Endothelial cell (in vitro differentiated cells): ENCODE measurements at regions not wholly inside any gene's neighbourhood (a gene's known extent, or its start where the extent isn't known, plus 50 kb on each side); places are given as distances from the start of the nearest gene placed in this dataset.

Experiments
- DNase-seq: peaks from one replicate; pipeline ENCODE4 v3.0.0; 2021; ENCODE audit warnings: low spot score
- H3K27ac Mint-ChIP-seq: one replicate; pipeline ENCODE4 v1.8.0; 2021; ENCODE audit warnings: mixed read lengths, inconsistent platforms; ENCODE audit not compliant: unreplicated experiment
- H3K27me3 Mint-ChIP-seq: one replicate; pipeline ENCODE4 v1.8.0; 2021; ENCODE audit warnings: mild to moderate bottlenecking, moderate library complexity, mixed read lengths, inconsistent platforms; ENCODE audit not compliant: unreplicated experiment
- H3K36me3 Mint-ChIP-seq: one replicate; pipeline ENCODE4 v1.8.0; 2021; ENCODE audit warnings: mild to moderate bottlenecking, low read depth, mixed read lengths, inconsistent platforms; ENCODE audit not compliant: unreplicated experiment
- H3K4me1 Mint-ChIP-seq: one replicate; pipeline ENCODE4 v1.8.0; 2021; ENCODE audit warnings: mild to moderate bottlenecking, mixed read lengths, inconsistent platforms; ENCODE audit not compliant: unreplicated experiment
- H3K4me3 Mint-ChIP-seq: one replicate; pipeline ENCODE4 v1.8.0; 2021; ENCODE audit warnings: mild to moderate bottlenecking, mixed read lengths, inconsistent platforms; ENCODE audit not compliant: unreplicated experiment
- H3K9me3 Mint-ChIP-seq: one replicate; pipeline ENCODE4 v1.8.0; 2021; ENCODE audit warnings: mixed read lengths, inconsistent platforms; ENCODE audit not compliant: unreplicated experiment
- TF ChIP-seq, protein P1 (sequence below): fragments of 200-600 bp; sonication (generic); IDR thresholded peaks from one replicate; pipeline ENCODE4 v1.5.0; 2021; ENCODE audit warnings: antibody characterized with exemption; ENCODE audit not compliant: unreplicated experiment

GRCh38 chr1:239558559-239558958, 172.2 kb downstream of the CHRM3 start:
- Mint-ChIP-seq H3K9me3 (no peaks in the 10 kb centered on the region), H3K4me1 (peaks cover 26% of the 10 kb centered on the region), H3K36me3 (no peaks in the 10 kb centered on the region), H3K27me3 (peaks cover 6% of the 10 kb centered on the region), H3K27ac (no peak overlapping the region), H3K4me3 (no peak overlapping the region)
- DNase-seq, result no peak
- TF ChIP-seq, protein P1, sequence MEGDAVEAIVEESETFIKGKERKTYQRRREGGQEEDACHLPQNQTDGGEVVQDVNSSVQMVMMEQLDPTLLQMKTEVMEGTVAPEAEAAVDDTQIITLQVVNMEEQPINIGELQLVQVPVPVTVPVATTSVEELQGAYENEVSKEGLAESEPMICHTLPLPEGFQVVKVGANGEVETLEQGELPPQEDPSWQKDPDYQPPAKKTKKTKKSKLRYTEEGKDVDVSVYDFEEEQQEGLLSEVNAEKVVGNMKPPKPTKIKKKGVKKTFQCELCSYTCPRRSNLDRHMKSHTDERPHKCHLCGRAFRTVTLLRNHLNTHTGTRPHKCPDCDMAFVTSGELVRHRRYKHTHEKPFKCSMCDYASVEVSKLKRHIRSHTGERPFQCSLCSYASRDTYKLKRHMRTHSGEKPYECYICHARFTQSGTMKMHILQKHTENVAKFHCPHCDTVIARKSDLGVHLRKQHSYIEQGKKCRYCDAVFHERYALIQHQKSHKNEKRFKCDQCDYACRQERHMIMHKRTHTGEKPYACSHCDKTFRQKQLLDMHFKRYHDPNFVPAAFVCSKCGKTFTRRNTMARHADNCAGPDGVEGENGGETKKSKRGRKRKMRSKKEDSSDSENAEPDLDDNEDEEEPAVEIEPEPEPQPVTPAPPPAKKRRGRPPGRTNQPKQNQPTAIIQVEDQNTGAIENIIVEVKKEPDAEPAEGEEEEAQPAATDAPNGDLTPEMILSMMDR, result no peak

DNA sequence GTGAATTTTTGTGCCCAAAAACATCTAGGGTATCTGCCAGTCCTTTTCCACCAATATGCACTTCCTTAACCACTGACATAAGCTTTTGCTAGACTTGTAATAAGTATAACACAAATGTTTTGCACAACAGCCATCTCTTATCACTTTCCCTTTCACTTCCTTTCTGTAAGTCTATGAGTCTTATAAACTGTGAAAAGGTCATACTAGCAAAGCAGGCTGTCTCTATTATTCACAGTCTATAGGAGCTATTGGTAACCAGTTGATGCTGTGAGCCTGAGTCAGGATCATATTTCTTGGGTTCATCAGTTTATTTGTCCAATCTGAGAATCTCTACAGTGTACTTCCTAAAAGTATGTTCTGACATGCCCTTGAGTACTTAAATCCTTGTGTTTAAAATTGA, 172.6 kb downstream of the CHRM3 start:
- Mint-ChIP-seq H3K9me3 (no peaks in the 10 kb centered on the region), H3K4me3 (no peak overlapping the region), H3K27me3 (peaks cover 6% of the 10 kb centered on the region), H3K36me3 (no peaks in the 10 kb centered on the region), H3K27ac (no peak overlapping the region), H3K4me1 (peaks cover 27% of the 10 kb centered on the region)
- TF ChIP-seq, protein P1, result no peak
- no peak for DNase-seq

GRCh38 chr1:239560921-239561320, 174.6 kb downstream of the CHRM3 start:
- H3K4me1 Mint-ChIP-seq, result peaks cover 33% of the 10 kb centered on the region
- H3K27ac Mint-ChIP-seq, result no peak overlapping the region
- H3K27me3 Mint-ChIP-seq, result peaks cover 6% of the 10 kb centered on the region
- H3K4me3 Mint-ChIP-seq, result no peak overlapping the region
- no peaks in the 10 kb centered on the region for H3K36me3 Mint-ChIP-seq
- DNase-seq, result no peak
- TF ChIP-seq, protein P1, result no peak
- H3K9me3 Mint-ChIP-seq, result no peaks in the 10 kb centered on the region

GRCh38 chr1:239562095-239562494, 175.7 kb downstream of the CHRM3 start:
- Mint-ChIP-seq H3K27me3 (peaks cover 6% of the 10 kb centered on the region), H3K9me3 (no peaks in the 10 kb centered on the region), H3K27ac (no peak overlapping the region), H3K4me3 (no peak overlapping the region), H3K36me3 (no peaks in the 10 kb centered on the region), H3K4me1 (peaks cover 33% of the 10 kb centered on the region)
- TF ChIP-seq, protein P1, result no peak
- DNase-seq, result no peak

- Mint-ChIP-seq H3K27ac (peak overlapping the region; percentile 85), H3K27me3 (peaks cover 4% of the 10 kb centered on the region)
- no peak for DNase-seq
Measured at GRCh38 chr1:239563681-239564080, 177.3 kb downstream of the CHRM3 start.

More at GRCh38 chr1:239563681-239564080, 177.3 kb downstream of the CHRM3 start:
- TF ChIP-seq, protein P1, result no peak
- Mint-ChIP-seq H3K36me3 (peaks cover 5% of the 10 kb centered on the region), H3K4me3 (no peak overlapping the region), H3K4me1 (peaks cover 31% of the 10 kb centered on the region), H3K9me3 (peaks cover 3% of the 10 kb centered on the region)
